Gastrocnemius medialis (tissue), 4 donors: ENCODE measurements at regions not wholly inside any gene's neighbourhood (a gene's known extent, or its start where the extent isn't known, plus 50 kb on each side); places are given as distances from the start of the nearest gene placed in this dataset.

Source experiments
- ATAC-seq, 2 donors: fragments of 150-250 bp; one replicate each; pipeline ENCODE4 v1.9.1; 2016
- DNase-seq, 2 donors: peaks; one replicate each; pipeline ENCODE4 v3.0.0-alpha.2; 2019
- H3K27ac ChIP-seq, 4 donors: fragments of 200-600 bp; sonication (generic); 1 replicate in 1 of 4; 2 replicates in 3 of 4; pipeline ENCODE4 v1.5.1; 2016 to 2018; ENCODE audit warnings: mild to moderate bottlenecking in 2 of 4, moderate library complexity in 1 of 4
- H3K27me3 ChIP-seq, 3 donors: fragments of 200-600 bp; sonication (generic) in 2 of 3; 1 replicate in 1 of 3; 2 replicates in 2 of 3; pipeline versions ENCODE4 v1.5.1 to v1.6.0; 2016 to 2019; ENCODE audit warnings: mild to moderate bottlenecking in 1 of 3, moderate library complexity in 1 of 3
- H3K36me3 ChIP-seq, 2 donors: fragments of 200-600 bp; sonication (generic) in 1 of 2; one replicate each; pipeline ENCODE4 v1.5.1; 2017 to 2018
- H3K4me1 ChIP-seq, 2 donors: fragments of 200-600 bp; sonication (generic) in 1 of 2; one replicate each; pipeline ENCODE4 v1.5.1; 2016 to 2017; ENCODE audit warnings: mild to moderate bottlenecking in 2 of 2
- H3K4me3 ChIP-seq, 4 donors: fragments of 200-600 bp; sonication (generic) in 3 of 4; 1 replicate in 1 of 4; 2 replicates in 3 of 4; pipeline ENCODE4 v1.5.1; 2016 to 2019; ENCODE audit warnings: mild to moderate bottlenecking in 2 of 4
- H3K9me3 ChIP-seq, 3 donors: fragments of 200-600 bp; sonication (generic) in 2 of 3; 1 replicate in 1 of 3; 2 replicates in 2 of 3; pipeline ENCODE4 v1.5.1; 2016 to 2019
- POLR2A ChIP-seq, 2 donors: fragments of 450-650 bp; IDR thresholded peaks; one replicate each; pipeline ENCODE4 v1.6.1; 2017; ENCODE audit warnings: antibody characterized with exemption in 2 of 2, mild to moderate bottlenecking in 2 of 2, moderate library complexity in 2 of 2
- in situ Hi-C, 4 donors: fragments of 200-750 bp; cut with MboI; loops; one replicate each; pipeline versions ENCODE4 v1.15.0 to v1.8.0; 2017; ENCODE audit warnings: low sequenced_read_pairs in 4 of 4
- intact Hi-C: fragments of 100-400 bp; cut with DNase I; formaldehyde crosslinking; loops from one replicate; pipeline ENCODE4 v1.15.1; 2023; ENCODE audit warnings: low total_unique reads
- TF ChIP-seq, protein P1 (sequence below), 5 experiments: fragments of 450-650 bp in 3 of 5; fragments of 200-600 bp in 2 of 5; sonication (generic) in 2 of 5; IDR thresholded peaks in 4 of 5; conservative IDR thresholded peaks in 1 of 5; 1 replicate in 4 of 5; 2 replicates in 1 of 5; pipeline ENCODE4 v1.5.1; 2016 to 2019; ENCODE audit warnings: antibody characterized with exemption in 5 of 5, mild to moderate bottlenecking in 3 of 5, moderate library complexity in 3 of 5

- no peak for ATAC-seq
- intact Hi-C loops = loop anchor here (10.0 kb wide), 1 partner anchor 1068 kb away; no protein-coding TSS in a partner anchor
- TF ChIP-seq, protein P1, sequence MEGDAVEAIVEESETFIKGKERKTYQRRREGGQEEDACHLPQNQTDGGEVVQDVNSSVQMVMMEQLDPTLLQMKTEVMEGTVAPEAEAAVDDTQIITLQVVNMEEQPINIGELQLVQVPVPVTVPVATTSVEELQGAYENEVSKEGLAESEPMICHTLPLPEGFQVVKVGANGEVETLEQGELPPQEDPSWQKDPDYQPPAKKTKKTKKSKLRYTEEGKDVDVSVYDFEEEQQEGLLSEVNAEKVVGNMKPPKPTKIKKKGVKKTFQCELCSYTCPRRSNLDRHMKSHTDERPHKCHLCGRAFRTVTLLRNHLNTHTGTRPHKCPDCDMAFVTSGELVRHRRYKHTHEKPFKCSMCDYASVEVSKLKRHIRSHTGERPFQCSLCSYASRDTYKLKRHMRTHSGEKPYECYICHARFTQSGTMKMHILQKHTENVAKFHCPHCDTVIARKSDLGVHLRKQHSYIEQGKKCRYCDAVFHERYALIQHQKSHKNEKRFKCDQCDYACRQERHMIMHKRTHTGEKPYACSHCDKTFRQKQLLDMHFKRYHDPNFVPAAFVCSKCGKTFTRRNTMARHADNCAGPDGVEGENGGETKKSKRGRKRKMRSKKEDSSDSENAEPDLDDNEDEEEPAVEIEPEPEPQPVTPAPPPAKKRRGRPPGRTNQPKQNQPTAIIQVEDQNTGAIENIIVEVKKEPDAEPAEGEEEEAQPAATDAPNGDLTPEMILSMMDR (IDR thresholded peaks at IDR 0.05 in 4 of 5, conservative IDR thresholded peaks at IDR 0.05 in 1 of 5) = no peak
- TF ChIP-seq POLR2A (IDR thresholded peaks at IDR 0.05) = no peak
These were observed 217.1 kb upstream of the MAN1A1 start for GRCh38 chr6:119566546-119567260.

GRCh38 chr6:119565893-119566292, 216.3 kb upstream of the MAN1A1 start:
- ATAC-seq (no peak), DNase-seq (no peak)
- intact Hi-C loops (loop anchor here (10.0 kb wide), 1 partner anchor 1069 kb away; no protein-coding TSS in a partner anchor), in situ Hi-C loops (no loop called here)
- H3K27ac ChIP-seq = no peak overlapping the region
- TF ChIP-seq, protein P1 (IDR thresholded peaks at IDR 0.05 in 4 of 5, conservative IDR thresholded peaks at IDR 0.05 in 1 of 5) = no peak
- no peak for TF ChIP-seq POLR2A (IDR thresholded peaks at IDR 0.05)
- H3K9me3 ChIP-seq = no peaks in the 10 kb centered on the region
- H3K27me3 ChIP-seq = no peaks in the 10 kb centered on the region
- no peak overlapping the region for H3K4me3 ChIP-seq
- no peaks in the 10 kb centered on the region for H3K36me3 ChIP-seq
- H3K4me1 ChIP-seq = no peaks in the 10 kb centered on the region

More at GRCh38 chr6:119566546-119567260, 217.1 kb upstream of the MAN1A1 start:
- Histone ChIP-seq H3K27ac (no peak overlapping the region), H3K4me1 (no peaks in the 10 kb centered on the region), H3K27me3 (no peaks in the 10 kb centered on the region), H3K4me3 (no peak overlapping the region), H3K36me3 (no peaks in the 10 kb centered on the region), H3K9me3 (no peaks in the 10 kb centered on the region)
- in situ Hi-C loops = no loop called here
- DNase-seq = no peak

- Histone ChIP-seq H3K4me1 (no peaks in the 10 kb centered on the region), H3K4me3 (no peak overlapping the region), H3K27ac (no peak overlapping the region), H3K36me3 (no peaks in the 10 kb centered on the region), H3K9me3 (no peaks in the 10 kb centered on the region), H3K27me3 (no peaks in the 10 kb centered on the region)
- DNase-seq (no peak), ATAC-seq (no peak)
- TF ChIP-seq POLR2A (IDR thresholded peaks at IDR 0.05) = no peak
- TF ChIP-seq, protein P1 (IDR thresholded peaks at IDR 0.05 in 4 of 5, conservative IDR thresholded peaks at IDR 0.05 in 1 of 5) = no peak
- in situ Hi-C loops (no loop called here), intact Hi-C loops (loop anchor here (10.0 kb wide), 1 partner anchor 1073 kb away; no protein-coding TSS in a partner anchor)
These were observed 212.6 kb upstream of the MAN1A1 start for GRCh38 chr6:119562168-119562567.

GRCh38 chr6:119559586-119559985, 210.0 kb upstream of the MAN1A1 start:
- no peaks in the 10 kb centered on the region for H3K27me3 ChIP-seq
- H3K27ac ChIP-seq = no peak overlapping the region
- H3K4me3 ChIP-seq = no peak overlapping the region
- TF ChIP-seq, protein P1 (IDR thresholded peaks at IDR 0.05 in 4 of 5, conservative IDR thresholded peaks at IDR 0.05 in 1 of 5) = no peak
- TF ChIP-seq POLR2A (IDR thresholded peaks at IDR 0.05) = no peak
- intact Hi-C loops = no loop called here
- DNase-seq (no peak), ATAC-seq (no peak)
- no peaks in the 10 kb centered on the region for H3K9me3 ChIP-seq
- no peaks in the 10 kb centered on the region for H3K36me3 ChIP-seq
- in situ Hi-C loops = no loop called here
- H3K4me1 ChIP-seq = no peaks in the 10 kb centered on the region
